IMR-90 (cell line): ENCODE measurements at regions not wholly inside any gene's neighbourhood (a gene's known extent, or its start where the extent isn't known, plus 50 kb on each side); places are given as distances from the start of the nearest gene placed in this dataset.

Source experiments
- BHLHE40 ChIP-seq: fragments of 150-350 bp; IDR thresholded peaks from 2 replicates; pipeline ENCODE4 v1.6.1; 2016; ENCODE audit warnings: mild to moderate bottlenecking, low read depth, low read length
- CEBPB ChIP-seq: IDR thresholded peaks from 2 replicates; pipeline ENCODE4 v1.6.1; 2012; ENCODE audit warnings: low read depth, low read length, improper control_type of control experiment
- RAD21 ChIP-seq: IDR thresholded peaks from 2 replicates; pipeline ENCODE4 v1.6.1; 2012; ENCODE audit warnings: low read length, improper control_type of control experiment
- TF ChIP-seq, protein P1 (sequence below): conservative IDR thresholded peaks from 2 replicates; pipeline ENCODE4 v1.5.1; 2012; ENCODE audit warnings: mild to moderate bottlenecking, low read depth, low read length, improper control_type of control experiment

DNA sequence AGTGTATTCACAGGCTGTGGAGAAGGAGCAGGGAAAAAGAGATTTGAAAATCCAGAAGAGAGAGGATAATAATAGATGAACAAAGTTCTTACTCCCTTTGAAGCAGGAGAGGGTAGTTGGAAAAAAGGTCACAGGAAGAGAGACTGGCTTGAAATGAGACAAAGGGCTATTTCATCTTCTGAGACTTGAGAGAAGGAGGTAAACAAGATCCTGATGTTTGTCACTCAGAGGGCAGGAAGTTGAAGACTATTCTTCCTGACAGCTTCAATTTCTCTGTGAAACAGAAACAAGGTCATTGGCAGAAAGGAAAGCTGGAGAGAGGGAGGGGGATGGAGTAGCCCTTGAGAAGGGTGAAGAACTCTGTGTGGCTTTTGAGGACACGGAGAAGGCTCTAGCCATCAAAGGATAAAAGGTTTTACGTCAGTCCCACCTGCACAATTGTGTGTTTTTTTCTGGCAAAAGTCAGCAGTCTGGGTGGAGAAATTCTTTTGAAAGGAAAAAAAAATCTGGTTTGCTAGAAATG, 216.1 kb upstream of the STEAP4 start:
- TF ChIP-seq, protein P1, sequence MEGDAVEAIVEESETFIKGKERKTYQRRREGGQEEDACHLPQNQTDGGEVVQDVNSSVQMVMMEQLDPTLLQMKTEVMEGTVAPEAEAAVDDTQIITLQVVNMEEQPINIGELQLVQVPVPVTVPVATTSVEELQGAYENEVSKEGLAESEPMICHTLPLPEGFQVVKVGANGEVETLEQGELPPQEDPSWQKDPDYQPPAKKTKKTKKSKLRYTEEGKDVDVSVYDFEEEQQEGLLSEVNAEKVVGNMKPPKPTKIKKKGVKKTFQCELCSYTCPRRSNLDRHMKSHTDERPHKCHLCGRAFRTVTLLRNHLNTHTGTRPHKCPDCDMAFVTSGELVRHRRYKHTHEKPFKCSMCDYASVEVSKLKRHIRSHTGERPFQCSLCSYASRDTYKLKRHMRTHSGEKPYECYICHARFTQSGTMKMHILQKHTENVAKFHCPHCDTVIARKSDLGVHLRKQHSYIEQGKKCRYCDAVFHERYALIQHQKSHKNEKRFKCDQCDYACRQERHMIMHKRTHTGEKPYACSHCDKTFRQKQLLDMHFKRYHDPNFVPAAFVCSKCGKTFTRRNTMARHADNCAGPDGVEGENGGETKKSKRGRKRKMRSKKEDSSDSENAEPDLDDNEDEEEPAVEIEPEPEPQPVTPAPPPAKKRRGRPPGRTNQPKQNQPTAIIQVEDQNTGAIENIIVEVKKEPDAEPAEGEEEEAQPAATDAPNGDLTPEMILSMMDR, result no peak
- no peak for TF ChIP-seq CEBPB
- no peak for TF ChIP-seq BHLHE40
- TF ChIP-seq RAD21, result no peak
